Memory B cell (primary cell): ENCODE measurements at regions not wholly inside any gene's neighbourhood (a gene's known extent, or its start where the extent isn't known, plus 50 kb on each side); places are given as distances from the start of the nearest gene placed in this dataset.

Source experiments
- ATAC-seq: fragments of 150-1000 bp; cut with Tn5 transposase; 2 replicates; pipeline ENCODE4 v1.10.0; 2021; ENCODE audit warnings: low read depth, mild to moderate bottlenecking, moderate library complexity
- DNase-seq, 2 donors: peaks; one replicate each; pipeline ENCODE4 v3.0.0; 2022; ENCODE audit warnings: low spot score in 2 of 2
- H3K27ac Mint-ChIP-seq: one replicate; pipeline ENCODE4 v1.8.0; 2022; ENCODE audit warnings: mild to moderate bottlenecking, moderate library complexity, mixed read lengths
- H3K27me3 Mint-ChIP-seq: one replicate; pipeline ENCODE4 v1.8.0; 2022; ENCODE audit warnings: mixed read lengths
- H3K36me3 Mint-ChIP-seq: one replicate; pipeline ENCODE4 v1.8.0; 2022; ENCODE audit warnings: mild to moderate bottlenecking, mixed read lengths
- H3K4me1 Mint-ChIP-seq: one replicate; pipeline ENCODE4 v1.8.0; 2022; ENCODE audit warnings: mixed read lengths
- H3K4me3 Mint-ChIP-seq: one replicate; pipeline ENCODE4 v1.8.0; 2022; ENCODE audit warnings: mild to moderate bottlenecking, moderate library complexity, mixed read lengths
- H3K9me3 Mint-ChIP-seq: one replicate; pipeline ENCODE4 v1.8.0; 2022; ENCODE audit warnings: mixed read lengths

GRCh38 chr1:244196571-244197285 is 145.6 kb downstream of the ZBTB18 start:
- ATAC-seq (no peak), DNase-seq (no peak)
- Mint-ChIP-seq H3K27ac (no peak overlapping the region), H3K36me3 (no peaks in the 10 kb centered on the region), H3K27me3 (peaks cover 4% of the 10 kb centered on the region), H3K4me3 (no peak overlapping the region), H3K9me3 (no peaks in the 10 kb centered on the region), H3K4me1 (peaks cover 2% of the 10 kb centered on the region)

DNA sequence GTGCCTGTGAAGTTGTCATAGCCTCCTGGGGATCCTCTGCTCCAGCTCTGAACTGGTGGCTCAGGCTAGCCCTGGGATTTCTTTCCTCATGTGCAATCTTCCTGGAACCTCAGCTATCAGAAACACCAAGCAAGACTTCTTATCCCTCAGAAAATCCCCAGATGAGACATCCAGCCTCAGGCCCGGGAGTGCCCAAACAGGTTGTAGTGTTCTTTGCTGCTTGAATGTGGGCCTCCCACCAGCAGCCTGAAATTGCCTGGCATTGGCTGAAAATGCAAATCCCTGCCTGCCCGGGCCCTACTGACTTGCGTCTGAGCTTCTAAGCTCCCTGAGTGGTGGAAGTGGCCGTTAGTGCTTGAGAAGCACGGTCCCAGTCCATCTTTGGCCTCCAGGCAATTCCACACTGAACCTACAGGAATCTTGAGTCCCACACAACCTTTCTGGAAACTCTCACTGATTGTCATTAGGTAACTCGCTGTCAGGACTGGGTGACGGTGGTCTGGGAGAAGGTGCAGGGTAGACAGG is 146.8 kb downstream of the ZBTB18 start:
- H3K4me1 Mint-ChIP-seq = peaks cover 2% of the 10 kb centered on the region
- H3K27ac Mint-ChIP-seq = no peak overlapping the region
- no peaks in the 10 kb centered on the region for H3K36me3 Mint-ChIP-seq
- H3K27me3 Mint-ChIP-seq = peaks cover 4% of the 10 kb centered on the region
- no peak overlapping the region for H3K4me3 Mint-ChIP-seq
- DNase-seq (no peak), ATAC-seq (no peak)
- no peaks in the 10 kb centered on the region for H3K9me3 Mint-ChIP-seq

GRCh38 chr1:244199902-244200301 is 148.8 kb downstream of the ZBTB18 start:
- H3K4me1 Mint-ChIP-seq = peaks cover 2% of the 10 kb centered on the region
- H3K27ac Mint-ChIP-seq = no peak overlapping the region
- H3K4me3 Mint-ChIP-seq = no peak overlapping the region
- no peak for DNase-seq
- H3K27me3 Mint-ChIP-seq = peaks cover 4% of the 10 kb centered on the region
- no peaks in the 10 kb centered on the region for H3K36me3 Mint-ChIP-seq
- ATAC-seq = no peak
- H3K9me3 Mint-ChIP-seq = no peaks in the 10 kb centered on the region

DNA sequence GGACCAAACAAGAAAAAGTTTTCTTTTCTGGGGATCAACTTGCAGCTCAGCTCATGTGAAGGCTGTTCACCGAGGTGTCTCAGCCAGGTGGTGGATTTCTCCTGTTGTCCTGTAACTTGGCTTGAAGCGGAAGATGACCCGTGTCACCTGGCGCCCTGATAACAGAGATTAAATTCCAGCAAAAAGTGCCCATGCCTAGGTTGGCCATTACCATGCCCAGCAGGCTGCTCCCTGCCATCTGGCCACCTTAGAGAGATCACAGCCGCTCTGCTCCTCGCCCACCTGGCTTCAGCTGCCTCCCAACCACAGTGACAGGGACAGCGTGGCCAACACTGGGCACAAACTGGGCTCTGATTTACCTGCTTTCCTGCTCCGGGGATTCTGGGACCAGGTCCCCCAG is 149.5 kb downstream of the ZBTB18 start:
- Mint-ChIP-seq H3K36me3 (no peaks in the 10 kb centered on the region), H3K4me1 (no peaks in the 10 kb centered on the region), H3K27me3 (peaks cover 3% of the 10 kb centered on the region), H3K9me3 (no peaks in the 10 kb centered on the region), H3K27ac (no peak overlapping the region), H3K4me3 (no peak overlapping the region)
- ATAC-seq (no peak), DNase-seq (no peak)

GRCh38 chr1:244201750-244202149 is 150.7 kb downstream of the ZBTB18 start:
- Mint-ChIP-seq H3K36me3 (no peaks in the 10 kb centered on the region), H3K4me3 (no peak overlapping the region), H3K27ac (no peak overlapping the region), H3K4me1 (no peaks in the 10 kb centered on the region), H3K27me3 (peaks cover 2% of the 10 kb centered on the region), H3K9me3 (no peaks in the 10 kb centered on the region)
- no peak for ATAC-seq
- no peak for DNase-seq

DNA sequence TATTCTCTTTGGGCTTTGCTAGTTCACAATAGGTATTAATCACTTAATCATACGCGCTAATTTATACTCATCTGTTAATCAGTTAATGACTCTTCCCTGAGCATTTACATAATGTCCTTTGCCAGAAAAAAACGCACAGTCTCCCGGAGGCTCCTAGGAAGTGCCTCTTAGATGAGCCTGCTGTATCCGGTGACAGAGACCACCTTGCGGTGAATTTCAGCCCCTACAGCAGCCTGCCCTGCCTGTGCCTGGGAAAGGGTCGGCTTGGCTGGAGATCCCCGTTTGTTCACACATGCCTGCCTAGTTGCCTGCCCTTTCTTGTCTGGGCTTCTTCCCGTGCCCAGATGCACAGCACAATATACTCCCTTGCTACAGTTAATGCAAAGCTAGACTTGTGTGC is 152.9 kb downstream of the ZBTB18 start:
- H3K9me3 Mint-ChIP-seq = no peaks in the 10 kb centered on the region
- DNase-seq = no peak
- no peak for ATAC-seq
- peaks cover 3% of the 10 kb centered on the region for H3K4me1 Mint-ChIP-seq
- H3K27me3 Mint-ChIP-seq = no peaks in the 10 kb centered on the region
- no peak overlapping the region for H3K4me3 Mint-ChIP-seq
- H3K36me3 Mint-ChIP-seq = no peaks in the 10 kb centered on the region
- no peak overlapping the region for H3K27ac Mint-ChIP-seq

GRCh38 chr1:244205171-244205570 is 154.1 kb downstream of the ZBTB18 start:
- H3K27me3 Mint-ChIP-seq = no peaks in the 10 kb centered on the region
- peaks cover 6% of the 10 kb centered on the region for H3K4me1 Mint-ChIP-seq
- H3K36me3 Mint-ChIP-seq = no peaks in the 10 kb centered on the region
- no peaks in the 10 kb centered on the region for H3K9me3 Mint-ChIP-seq
- ATAC-seq (no peak), DNase-seq (no peak)
- no peak overlapping the region for H3K4me3 Mint-ChIP-seq
- H3K27ac Mint-ChIP-seq = no peak overlapping the region

DNA sequence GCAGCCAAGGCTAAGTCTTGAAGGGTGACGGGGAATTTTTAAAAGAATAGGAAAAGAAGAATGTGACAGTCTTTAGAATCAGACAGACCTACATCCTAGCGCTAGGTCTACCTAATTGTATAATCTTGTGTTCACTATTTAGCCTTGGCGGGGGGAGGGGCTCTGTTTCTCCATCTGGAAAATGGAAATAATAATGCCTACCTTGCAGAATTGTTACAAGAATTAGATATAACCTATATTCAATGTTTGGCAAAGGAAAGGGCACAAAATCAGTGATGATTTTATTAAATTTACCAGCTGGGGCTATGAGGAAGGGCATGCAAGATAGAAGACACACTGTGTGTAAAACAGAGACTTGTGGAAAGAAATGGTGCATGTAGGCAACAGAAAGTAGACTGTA is 154.8 kb downstream of the ZBTB18 start:
- no peak for ATAC-seq
- DNase-seq = no peak
- no peak overlapping the region for H3K27ac Mint-ChIP-seq
- no peak overlapping the region for H3K4me3 Mint-ChIP-seq
- peaks cover 6% of the 10 kb centered on the region for H3K4me1 Mint-ChIP-seq
- no peaks in the 10 kb centered on the region for H3K9me3 Mint-ChIP-seq
- no peaks in the 10 kb centered on the region for H3K36me3 Mint-ChIP-seq
- no peaks in the 10 kb centered on the region for H3K27me3 Mint-ChIP-seq

DNA sequence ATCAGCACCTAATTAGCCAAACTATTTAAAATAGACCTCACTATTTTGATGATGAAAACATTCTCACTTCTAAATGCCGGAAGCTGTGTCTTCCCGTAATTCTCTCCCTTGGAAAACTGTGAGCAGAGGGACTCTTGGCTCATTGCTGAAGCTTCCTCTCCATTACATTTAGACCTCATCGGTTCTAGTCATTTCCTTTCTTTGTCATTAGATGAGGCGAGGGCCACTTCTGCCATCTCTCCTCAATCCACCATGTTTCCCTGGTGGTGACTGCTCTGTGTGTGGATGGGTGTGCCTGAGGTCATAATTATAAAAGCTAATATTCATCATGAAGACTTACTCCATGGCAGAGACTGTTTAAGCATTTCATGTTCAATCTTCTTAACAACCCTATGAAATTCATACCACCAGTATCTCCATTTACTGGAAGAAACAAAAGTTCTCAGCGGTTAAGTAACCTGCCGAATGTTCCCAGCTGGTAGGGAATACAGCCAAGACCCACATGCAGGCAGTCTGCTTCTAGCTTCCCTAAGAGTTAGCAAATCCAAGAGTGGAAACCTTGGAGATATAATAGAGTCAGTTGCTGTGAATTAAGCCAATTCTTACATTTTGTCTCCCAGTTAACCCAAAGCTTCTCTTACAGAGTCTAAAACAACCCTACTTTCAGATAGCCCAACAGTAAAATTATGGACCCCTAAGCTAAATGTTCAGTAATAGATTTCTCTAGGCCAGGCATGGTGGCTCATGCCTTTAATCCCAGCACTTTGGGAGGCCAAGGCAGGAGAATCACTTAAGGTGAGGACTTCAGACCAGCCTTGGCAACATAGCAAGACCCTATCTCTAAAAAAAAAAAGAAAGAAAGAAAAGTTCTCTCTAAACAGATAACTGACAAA is 156.2 kb downstream of the ZBTB18 start:
- H3K36me3 Mint-ChIP-seq = no peaks in the 10 kb centered on the region
- no peak overlapping the region for H3K4me3 Mint-ChIP-seq
- DNase-seq = no peak
- H3K4me1 Mint-ChIP-seq = peaks cover 6% of the 10 kb centered on the region
- peak overlapping the region; percentile 46 for H3K27ac Mint-ChIP-seq
- no peaks in the 10 kb centered on the region for H3K9me3 Mint-ChIP-seq
- ATAC-seq = no peak
- no peaks in the 10 kb centered on the region for H3K27me3 Mint-ChIP-seq

DNA sequence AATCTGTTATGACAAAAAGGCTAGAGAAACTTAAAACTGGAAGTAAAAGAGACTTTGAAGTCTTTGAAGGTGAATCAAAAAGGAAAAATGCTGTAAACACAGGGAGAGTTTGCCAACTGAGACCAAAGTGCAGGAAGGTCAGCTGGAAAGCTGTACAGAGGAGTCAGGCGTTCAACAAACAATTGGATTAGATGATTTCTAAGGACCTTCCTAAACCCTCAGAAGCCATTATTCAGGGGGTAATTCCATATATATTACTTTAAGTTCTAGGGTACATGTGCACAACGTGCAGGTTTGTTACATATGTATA is 156.8 kb downstream of the ZBTB18 start:
- H3K27ac Mint-ChIP-seq = no peak overlapping the region
- peaks cover 6% of the 10 kb centered on the region for H3K4me1 Mint-ChIP-seq
- no peak overlapping the region for H3K4me3 Mint-ChIP-seq
- no peaks in the 10 kb centered on the region for H3K36me3 Mint-ChIP-seq
- ATAC-seq (no peak), DNase-seq (no peak)
- no peaks in the 10 kb centered on the region for H3K9me3 Mint-ChIP-seq
- no peaks in the 10 kb centered on the region for H3K27me3 Mint-ChIP-seq

DNA sequence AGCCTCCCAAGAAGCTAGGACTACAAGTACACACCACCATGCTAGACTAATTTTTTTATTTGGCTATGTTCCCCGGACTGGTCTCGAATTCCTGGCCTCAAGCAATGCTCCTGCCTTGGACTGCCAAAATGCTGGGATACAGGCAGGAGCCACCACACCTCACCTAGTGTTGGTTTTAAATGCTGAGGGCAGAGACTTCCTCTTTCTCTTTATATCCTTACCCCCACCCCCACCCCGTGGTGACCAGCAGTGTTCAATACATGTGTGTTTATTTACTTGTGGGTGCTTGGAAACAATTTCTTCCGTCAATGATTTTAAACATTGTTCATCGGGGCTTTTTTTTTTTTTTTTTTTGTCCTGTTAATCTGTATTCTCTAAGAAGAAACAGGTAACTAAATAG is 158.9 kb downstream of the ZBTB18 start:
- ATAC-seq (peak; percentile 95), DNase-seq (peak in 1 of 2 donors; percentile 21)
- peak overlapping the region; percentile 82 for H3K27ac Mint-ChIP-seq
- H3K4me3 Mint-ChIP-seq = peak overlapping the region; percentile 7
- peaks cover 6% of the 10 kb centered on the region for H3K4me1 Mint-ChIP-seq
- H3K27me3 Mint-ChIP-seq = no peaks in the 10 kb centered on the region
- H3K36me3 Mint-ChIP-seq = no peaks in the 10 kb centered on the region
- H3K9me3 Mint-ChIP-seq = no peaks in the 10 kb centered on the region

DNA sequence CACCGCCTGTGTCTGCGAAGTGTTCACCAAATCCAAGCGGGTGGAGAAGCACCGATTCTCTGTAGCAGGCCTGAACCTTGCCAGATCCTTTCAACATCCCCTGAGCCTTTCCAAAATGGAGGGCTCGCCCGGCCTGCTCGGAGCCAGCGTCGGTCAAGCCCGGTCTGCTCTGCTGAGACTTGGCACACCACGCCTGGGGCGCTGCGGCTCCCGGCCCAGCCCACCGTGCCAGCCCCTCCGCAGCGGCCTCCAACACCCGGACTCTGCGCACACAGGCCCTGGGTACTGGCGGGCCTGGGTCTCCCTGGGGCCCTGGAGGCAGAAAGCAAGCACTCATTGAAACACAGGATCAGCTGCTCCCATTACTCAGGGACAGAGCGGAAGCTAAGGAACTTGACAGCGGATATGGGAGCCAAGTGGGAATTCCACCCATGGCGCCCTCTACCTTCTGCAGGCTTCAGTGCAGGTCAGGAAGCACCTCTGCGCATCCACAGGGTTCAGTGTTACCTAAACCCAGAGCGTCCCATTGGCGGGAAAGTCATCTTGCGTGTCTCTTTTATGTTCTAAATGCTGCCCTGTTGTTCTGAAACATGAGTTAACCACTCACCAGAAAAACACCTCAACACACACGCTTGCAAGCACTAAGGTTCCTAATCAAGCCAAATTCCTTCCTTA is 159.9 kb downstream of the ZBTB18 start:
- ATAC-seq (no peak), DNase-seq (no peak)
- H3K27me3 Mint-ChIP-seq = no peaks in the 10 kb centered on the region
- H3K4me3 Mint-ChIP-seq = no peak overlapping the region
- peaks cover 6% of the 10 kb centered on the region for H3K4me1 Mint-ChIP-seq
- H3K27ac Mint-ChIP-seq = peak overlapping the region; percentile 82
- H3K9me3 Mint-ChIP-seq = no peaks in the 10 kb centered on the region
- H3K36me3 Mint-ChIP-seq = peaks cover 3% of the 10 kb centered on the region

DNA sequence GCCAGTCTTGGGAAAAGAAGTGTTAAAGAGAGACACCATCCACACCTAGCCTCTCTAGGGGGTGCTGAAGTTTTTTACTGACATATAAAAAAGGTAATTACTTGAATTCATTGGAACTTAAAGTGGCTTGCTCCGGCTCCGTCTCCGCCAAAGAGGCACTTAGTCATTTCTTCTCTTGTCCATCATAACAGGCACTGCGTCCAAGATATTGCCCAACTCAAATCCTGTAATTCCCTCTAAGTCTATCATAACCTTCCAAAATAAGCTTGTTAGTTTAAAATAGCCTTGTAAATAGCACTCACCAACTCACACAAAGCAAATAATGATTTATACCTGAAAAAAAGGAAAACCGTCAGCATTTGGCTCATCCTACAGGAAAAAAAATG is 160.5 kb downstream of the ZBTB18 start:
- no peaks in the 10 kb centered on the region for H3K9me3 Mint-ChIP-seq
- H3K27ac Mint-ChIP-seq = peak overlapping the region; percentile 58
- no peak overlapping the region for H3K4me3 Mint-ChIP-seq
- peaks cover 3% of the 10 kb centered on the region for H3K36me3 Mint-ChIP-seq
- H3K4me1 Mint-ChIP-seq = peaks cover 6% of the 10 kb centered on the region
- no peak for DNase-seq
- ATAC-seq = no peak
- H3K27me3 Mint-ChIP-seq = no peaks in the 10 kb centered on the region

DNA sequence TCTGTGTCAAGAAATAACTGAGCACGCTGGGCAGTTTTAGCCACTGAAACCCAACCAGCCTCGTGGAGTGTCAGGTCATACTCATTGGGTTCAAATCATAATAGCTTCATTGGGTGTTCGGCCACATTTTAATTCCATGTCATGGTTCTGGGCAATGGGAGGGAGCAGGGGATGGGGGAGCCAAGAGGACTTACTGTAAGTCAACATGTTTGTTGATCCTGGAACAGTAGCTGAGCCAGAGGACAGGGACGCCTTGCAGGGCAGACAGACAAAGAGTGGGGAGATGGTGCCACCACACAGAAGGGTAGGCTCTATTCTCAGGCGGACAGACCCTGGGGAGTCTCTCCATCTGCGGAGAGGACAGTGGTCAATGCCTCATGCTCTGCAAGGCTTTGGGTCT is 161.1 kb downstream of the ZBTB18 start:
- Mint-ChIP-seq H3K9me3 (no peaks in the 10 kb centered on the region), H3K27ac (no peak overlapping the region), H3K36me3 (peaks cover 3% of the 10 kb centered on the region), H3K27me3 (peaks cover 4% of the 10 kb centered on the region), H3K4me3 (no peak overlapping the region), H3K4me1 (peaks cover 4% of the 10 kb centered on the region)
- no peak for ATAC-seq
- no peak for DNase-seq
